ENCODE measurements at regions not wholly inside any gene's neighbourhood (a gene's known extent, or its start where the extent isn't known, plus 50 kb on each side); places are given as distances from the start of the nearest gene placed in this dataset.

- no peak overlapping the region for H3K4me2 ChIP-seq
- no peak overlapping the region for H3K27ac ChIP-seq
- H3K27ac Mint-ChIP-seq, result no peak overlapping the region
- peaks cover 3% of the 10 kb centered on the region for H3K4me1 ChIP-seq
- H3K9me3 Mint-ChIP-seq, result no peaks in the 10 kb centered on the region
- H3K4me3 ChIP-seq, result no peak overlapping the region
- H3K27me3 Mint-ChIP-seq (ENCODE audit: insufficient read depth, low read depth), result peaks cover 7% of the 10 kb centered on the region
- no peak for DNase-seq (ENCODE audit: low spot score)
- no peaks in the 10 kb centered on the region for H3K36me3 ChIP-seq
- no peaks in the 10 kb centered on the region for H3K79me2 ChIP-seq (ENCODE audit: low read depth)
- H3K9me3 ChIP-seq (ENCODE audit: low read depth), result no peaks in the 10 kb centered on the region
- H3F3A ChIP-seq (ENCODE audit: low read depth), result no peaks in the 10 kb centered on the region
- H3K36me3 Mint-ChIP-seq, result no peaks in the 10 kb centered on the region
- H2AFZ ChIP-seq (replicated peaks), result no peak overlapping the region
- peaks cover 16% of the 10 kb centered on the region for H3K4me1 Mint-ChIP-seq
- H3K9ac ChIP-seq, result no peak overlapping the region
- H3K27me3 ChIP-seq, result no peaks in the 10 kb centered on the region
- TF ChIP-seq CTCF (IDR thresholded peaks at IDR 0.05) (no peak), EZH2 (IDR thresholded peaks at IDR 0.05) (no peak), EZH2phosphoT487 (IDR thresholded peaks at IDR 0.05) (no peak)
- H4K20me1 ChIP-seq (ENCODE audit: low read depth), result no peaks in the 10 kb centered on the region
- no peak overlapping the region for H3K4me3 Mint-ChIP-seq
Measured at GRCh38 chr7:26546508-26547053, 254.9 kb downstream of the SNX10 start.

GRCh38 chr7:26547156-26547555 lies 255.5 kb downstream of the SNX10 start:
- Histone ChIP-seq H3K36me3 (no peaks in the 10 kb centered on the region), H3K27ac (no peak overlapping the region), H3K27me3 (no peaks in the 10 kb centered on the region), H3K4me2 (no peak overlapping the region), H3F3A (ENCODE audit: low read depth) (no peaks in the 10 kb centered on the region), H3K4me1 (peaks cover 3% of the 10 kb centered on the region), H3K9me3 (ENCODE audit: low read depth) (no peaks in the 10 kb centered on the region), H3K9ac (no peak overlapping the region), H3K4me3 (no peak overlapping the region), H2AFZ (replicated peaks) (no peak overlapping the region), H3K79me2 (ENCODE audit: low read depth) (no peaks in the 10 kb centered on the region), H4K20me1 (ENCODE audit: low read depth) (no peaks in the 10 kb centered on the region)
- Mint-ChIP-seq H3K4me1 (peaks cover 16% of the 10 kb centered on the region), H3K4me3 (no peak overlapping the region), H3K36me3 (no peaks in the 10 kb centered on the region), H3K27ac (no peak overlapping the region), H3K27me3 (ENCODE audit: insufficient read depth, low read depth) (peaks cover 5% of the 10 kb centered on the region), H3K9me3 (no peaks in the 10 kb centered on the region)
- DNase-seq (ENCODE audit: low spot score), result no peak
- no peak for TF ChIP-seq EZH2 (IDR thresholded peaks at IDR 0.05)
- TF ChIP-seq CTCF (IDR thresholded peaks at IDR 0.05), result no peak
- no peak for TF ChIP-seq EZH2phosphoT487 (IDR thresholded peaks at IDR 0.05)

GRCh38 chr7:26549281-26549944 lies 257.8 kb downstream of the SNX10 start:
- Histone ChIP-seq H3K36me3 (no peaks in the 10 kb centered on the region), H3F3A (ENCODE audit: low read depth) (no peaks in the 10 kb centered on the region), H3K9ac (no peak overlapping the region), H2AFZ (replicated peaks) (no peak overlapping the region), H3K4me3 (no peak overlapping the region), H4K20me1 (ENCODE audit: low read depth) (no peaks in the 10 kb centered on the region), H3K4me1 (peaks cover 3% of the 10 kb centered on the region), H3K27me3 (no peaks in the 10 kb centered on the region), H3K9me3 (ENCODE audit: low read depth) (no peaks in the 10 kb centered on the region), H3K79me2 (ENCODE audit: low read depth) (no peaks in the 10 kb centered on the region), H3K4me2 (no peak overlapping the region), H3K27ac (no peak overlapping the region)
- Mint-ChIP-seq H3K27me3 (ENCODE audit: insufficient read depth, low read depth) (peaks cover 7% of the 10 kb centered on the region), H3K36me3 (no peaks in the 10 kb centered on the region), H3K4me3 (no peak overlapping the region), H3K4me1 (peaks cover 9% of the 10 kb centered on the region), H3K9me3 (no peaks in the 10 kb centered on the region), H3K27ac (no peak overlapping the region)
- no peak for DNase-seq (ENCODE audit: low spot score)
- TF ChIP-seq EZH2phosphoT487 (IDR thresholded peaks at IDR 0.05) (no peak), CTCF (IDR thresholded peaks at IDR 0.05) (no peak), EZH2 (IDR thresholded peaks at IDR 0.05) (no peak)

Measured in neural progenitor cell (in vitro differentiated cells).